ENCODE measurements at regions not wholly inside any gene's neighbourhood (a gene's known extent, or its start where the extent isn't known, plus 50 kb on each side); places are given as distances from the start of the nearest gene placed in this dataset.

DNA sequence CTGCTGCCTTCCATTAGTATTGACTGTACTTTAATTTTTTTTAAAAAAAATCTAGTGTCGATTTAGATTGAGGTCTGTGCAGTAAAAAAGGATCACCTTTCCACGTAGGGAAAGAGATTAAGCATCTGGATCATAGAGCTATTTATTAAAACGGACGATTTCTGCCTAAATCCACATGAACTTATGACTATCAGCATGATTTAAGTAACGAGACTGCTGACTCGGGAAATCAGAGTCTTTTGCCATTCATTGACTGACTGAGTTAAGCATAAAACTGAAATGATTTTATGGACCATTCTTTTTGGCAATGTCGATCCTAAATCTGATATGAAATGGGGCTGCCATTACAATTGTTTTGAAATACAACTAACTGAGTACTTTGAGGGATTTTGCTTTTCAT lies 261.7 kb downstream of the SAMD5 start:
- TF ChIP-seq, protein P1, sequence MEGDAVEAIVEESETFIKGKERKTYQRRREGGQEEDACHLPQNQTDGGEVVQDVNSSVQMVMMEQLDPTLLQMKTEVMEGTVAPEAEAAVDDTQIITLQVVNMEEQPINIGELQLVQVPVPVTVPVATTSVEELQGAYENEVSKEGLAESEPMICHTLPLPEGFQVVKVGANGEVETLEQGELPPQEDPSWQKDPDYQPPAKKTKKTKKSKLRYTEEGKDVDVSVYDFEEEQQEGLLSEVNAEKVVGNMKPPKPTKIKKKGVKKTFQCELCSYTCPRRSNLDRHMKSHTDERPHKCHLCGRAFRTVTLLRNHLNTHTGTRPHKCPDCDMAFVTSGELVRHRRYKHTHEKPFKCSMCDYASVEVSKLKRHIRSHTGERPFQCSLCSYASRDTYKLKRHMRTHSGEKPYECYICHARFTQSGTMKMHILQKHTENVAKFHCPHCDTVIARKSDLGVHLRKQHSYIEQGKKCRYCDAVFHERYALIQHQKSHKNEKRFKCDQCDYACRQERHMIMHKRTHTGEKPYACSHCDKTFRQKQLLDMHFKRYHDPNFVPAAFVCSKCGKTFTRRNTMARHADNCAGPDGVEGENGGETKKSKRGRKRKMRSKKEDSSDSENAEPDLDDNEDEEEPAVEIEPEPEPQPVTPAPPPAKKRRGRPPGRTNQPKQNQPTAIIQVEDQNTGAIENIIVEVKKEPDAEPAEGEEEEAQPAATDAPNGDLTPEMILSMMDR (IDR thresholded peaks at IDR 0.05) = no peak
- no peak for TF ChIP-seq IRF2 (CRISPR knock-in tag; IDR thresholded peaks at IDR 0.05; ENCODE audit: borderline replicate concordance, low read depth)
- TF ChIP-seq ELF4 (CRISPR knock-in tag; IDR thresholded peaks at IDR 0.05; ENCODE audit: low read depth) = no peak
- no peak for TF ChIP-seq SP1 (CRISPR knock-in tag; conservative IDR thresholded peaks at IDR 0.05)
- no peak for TF ChIP-seq NFYB (CRISPR knock-in tag; conservative IDR thresholded peaks at IDR 0.05; ENCODE audit: low read depth)
- TF ChIP-seq, protein P2, sequence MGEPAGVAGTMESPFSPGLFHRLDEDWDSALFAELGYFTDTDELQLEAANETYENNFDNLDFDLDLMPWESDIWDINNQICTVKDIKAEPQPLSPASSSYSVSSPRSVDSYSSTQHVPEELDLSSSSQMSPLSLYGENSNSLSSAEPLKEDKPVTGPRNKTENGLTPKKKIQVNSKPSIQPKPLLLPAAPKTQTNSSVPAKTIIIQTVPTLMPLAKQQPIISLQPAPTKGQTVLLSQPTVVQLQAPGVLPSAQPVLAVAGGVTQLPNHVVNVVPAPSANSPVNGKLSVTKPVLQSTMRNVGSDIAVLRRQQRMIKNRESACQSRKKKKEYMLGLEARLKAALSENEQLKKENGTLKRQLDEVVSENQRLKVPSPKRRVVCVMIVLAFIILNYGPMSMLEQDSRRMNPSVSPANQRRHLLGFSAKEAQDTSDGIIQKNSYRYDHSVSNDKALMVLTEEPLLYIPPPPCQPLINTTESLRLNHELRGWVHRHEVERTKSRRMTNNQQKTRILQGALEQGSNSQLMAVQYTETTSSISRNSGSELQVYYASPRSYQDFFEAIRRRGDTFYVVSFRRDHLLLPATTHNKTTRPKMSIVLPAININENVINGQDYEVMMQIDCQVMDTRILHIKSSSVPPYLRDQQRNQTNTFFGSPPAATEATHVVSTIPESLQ (CRISPR knock-in tag; IDR thresholded peaks at IDR 0.05) = no peak
- no peak for TF ChIP-seq KAT7 (CRISPR knock-in tag; IDR thresholded peaks at IDR 0.05; ENCODE audit: borderline replicate concordance)
- TF ChIP-seq, protein P3, sequence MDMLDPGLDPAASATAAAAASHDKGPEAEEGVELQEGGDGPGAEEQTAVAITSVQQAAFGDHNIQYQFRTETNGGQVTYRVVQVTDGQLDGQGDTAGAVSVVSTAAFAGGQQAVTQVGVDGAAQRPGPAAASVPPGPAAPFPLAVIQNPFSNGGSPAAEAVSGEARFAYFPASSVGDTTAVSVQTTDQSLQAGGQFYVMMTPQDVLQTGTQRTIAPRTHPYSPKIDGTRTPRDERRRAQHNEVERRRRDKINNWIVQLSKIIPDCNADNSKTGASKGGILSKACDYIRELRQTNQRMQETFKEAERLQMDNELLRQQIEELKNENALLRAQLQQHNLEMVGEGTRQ (CRISPR knock-in tag; IDR thresholded peaks at IDR 0.05) = no peak
- TF ChIP-seq, protein P4, sequence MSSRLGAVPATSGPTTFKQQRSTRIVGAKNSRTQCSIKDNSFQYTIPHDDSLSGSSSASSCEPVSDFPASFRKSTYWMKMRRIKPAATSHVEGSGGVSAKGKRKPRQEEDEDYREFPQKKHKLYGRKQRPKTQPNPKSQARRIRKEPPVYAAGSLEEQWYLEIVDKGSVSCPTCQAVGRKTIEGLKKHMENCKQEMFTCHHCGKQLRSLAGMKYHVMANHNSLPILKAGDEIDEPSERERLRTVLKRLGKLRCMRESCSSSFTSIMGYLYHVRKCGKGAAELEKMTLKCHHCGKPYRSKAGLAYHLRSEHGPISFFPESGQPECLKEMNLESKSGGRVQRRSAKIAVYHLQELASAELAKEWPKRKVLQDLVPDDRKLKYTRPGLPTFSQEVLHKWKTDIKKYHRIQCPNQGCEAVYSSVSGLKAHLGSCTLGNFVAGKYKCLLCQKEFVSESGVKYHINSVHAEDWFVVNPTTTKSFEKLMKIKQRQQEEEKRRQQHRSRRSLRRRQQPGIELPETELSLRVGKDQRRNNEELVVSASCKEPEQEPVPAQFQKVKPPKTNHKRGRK (CRISPR knock-in tag; IDR thresholded peaks at IDR 0.05; ENCODE audit: borderline replicate concordance) = no peak
- no peak for TF ChIP-seq CREM (CRISPR knock-in tag; IDR thresholded peaks at IDR 0.05)
- TF ChIP-seq, protein P5, sequence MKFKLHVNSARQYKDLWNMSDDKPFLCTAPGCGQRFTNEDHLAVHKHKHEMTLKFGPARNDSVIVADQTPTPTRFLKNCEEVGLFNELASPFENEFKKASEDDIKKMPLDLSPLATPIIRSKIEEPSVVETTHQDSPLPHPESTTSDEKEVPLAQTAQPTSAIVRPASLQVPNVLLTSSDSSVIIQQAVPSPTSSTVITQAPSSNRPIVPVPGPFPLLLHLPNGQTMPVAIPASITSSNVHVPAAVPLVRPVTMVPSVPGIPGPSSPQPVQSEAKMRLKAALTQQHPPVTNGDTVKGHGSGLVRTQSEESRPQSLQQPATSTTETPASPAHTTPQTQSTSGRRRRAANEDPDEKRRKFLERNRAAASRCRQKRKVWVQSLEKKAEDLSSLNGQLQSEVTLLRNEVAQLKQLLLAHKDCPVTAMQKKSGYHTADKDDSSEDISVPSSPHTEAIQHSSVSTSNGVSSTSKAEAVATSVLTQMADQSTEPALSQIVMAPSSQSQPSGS (CRISPR knock-in tag; IDR thresholded peaks at IDR 0.05; ENCODE audit: borderline replicate concordance, low read depth) = no peak
